ENCODE measurements at regions not wholly inside any gene's neighbourhood (a gene's known extent, or its start where the extent isn't known, plus 50 kb on each side); places are given as distances from the start of the nearest gene placed in this dataset.

GRCh38 chr11:113562576-113562975 lies 87.4 kb upstream of the DRD2 start:
- Histone ChIP-seq H3K4me1 (ENCODE audit: control insufficient read depth in 1 of 2, insufficient read depth in 2 of 2, low read length in 2 of 2) (no peaks in the 10 kb centered on the region), H3K4me2 (ENCODE audit: low read length) (no peak overlapping the region), H3K27ac (ENCODE audit: low read depth, low read length) (no peak overlapping the region), H3K4me3 (replicated peaks in 1 of 2; ENCODE audit: low read depth in 1 of 2, low read length in 2 of 2) (no peak overlapping the region), H3K79me2 (ENCODE audit: insufficient read depth, low read length) (no peaks in the 10 kb centered on the region), H4K20me1 (ENCODE audit: insufficient read depth) (no peaks in the 10 kb centered on the region), H3K9ac (ENCODE audit: low read length) (no peak overlapping the region), H3K36me3 (ENCODE audit: control insufficient read depth in 1 of 2, insufficient read depth in 2 of 2, low read length in 2 of 2) (no peaks in the 10 kb centered on the region), H3K9me2 (ENCODE audit: insufficient read depth) (no peaks in the 10 kb centered on the region), H2AFZ (ENCODE audit: low read depth, low read length, poor library complexity, severe bottlenecking) (no peak overlapping the region), H3K9me3 (ENCODE audit: control insufficient read depth in 1 of 2, insufficient read depth in 1 of 2, low read depth in 1 of 2, low read length in 2 of 2) (no peaks in the 10 kb centered on the region), H3K27me3 (ENCODE audit: insufficient read depth, low read length) (peaks cover 13% of the 10 kb centered on the region; the same call in 1 of the 2 replicates)
- POLR2A ChIA-PET: no interaction called here
- intact Hi-C loops (cut with micrococcal nuclease): no loop called here
- RAD21 ChIA-PET (ENCODE audit: low non-redundant PET in 1 of 2, low total read pairs in 2 of 2, uncharacterized antibody in 2 of 2, unreplicated experiment in 2 of 2): no interaction called here
- DNase-seq (ENCODE audit: low read depth, low spot score) (no peak), ATAC-seq (no peak)
- BruUV-seq (replicated peaks): no TSS peak
- CTCF ChIA-PET: no interaction called here
- TF ChIP-seq CTCF (IDR thresholded peaks at IDR 0.05 in 2 of 3, conservative IDR thresholded peaks at IDR 0.05 in 1 of 3; ENCODE audit: borderline replicate concordance in 1 of 3, insufficient read depth in 1 of 3, low read depth in 2 of 3, low read length in 2 of 3): no peak
- no peak for TF ChIP-seq SP1 (IDR thresholded peaks at IDR 0.05; ENCODE audit: low read depth)

GRCh38 chr11:113557926-113558325 lies 82.7 kb upstream of the DRD2 start:
- Histone ChIP-seq H3K4me1 (ENCODE audit: control insufficient read depth in 1 of 2, insufficient read depth in 2 of 2, low read length in 2 of 2) (peaks cover 7 to 12% of the 10 kb centered on the region in 2 experiments), H3K27me3 (ENCODE audit: insufficient read depth, low read length) (peaks cover 4% of the 10 kb centered on the region; the same call in 1 of the 2 replicates), H3K4me2 (ENCODE audit: low read length) (no peak overlapping the region), H3K9ac (ENCODE audit: low read length) (no peak overlapping the region), H3K79me2 (ENCODE audit: insufficient read depth, low read length) (no peaks in the 10 kb centered on the region), H4K20me1 (ENCODE audit: insufficient read depth) (no peaks in the 10 kb centered on the region), H3K9me2 (ENCODE audit: insufficient read depth) (no peaks in the 10 kb centered on the region), H3K36me3 (ENCODE audit: control insufficient read depth in 1 of 2, insufficient read depth in 2 of 2, low read length in 2 of 2) (no peaks in the 10 kb centered on the region), H2AFZ (ENCODE audit: low read depth, low read length, poor library complexity, severe bottlenecking) (no peak overlapping the region), H3K9me3 (ENCODE audit: control insufficient read depth in 1 of 2, insufficient read depth in 1 of 2, low read depth in 1 of 2, low read length in 2 of 2) (no peaks in the 10 kb centered on the region), H3K27ac (ENCODE audit: low read depth, low read length) (no peak overlapping the region), H3K4me3 (replicated peaks in 1 of 2; ENCODE audit: low read depth in 1 of 2, low read length in 2 of 2) (no peak overlapping the region)
- ChIA-PET POLR2A (no interaction called here), CTCF (no interaction called here), RAD21 (ENCODE audit: low non-redundant PET in 1 of 2, low total read pairs in 2 of 2, uncharacterized antibody in 2 of 2, unreplicated experiment in 2 of 2) (no interaction called here)
- ATAC-seq (no peak), DNase-seq (ENCODE audit: low read depth, low spot score) (no peak)
- intact Hi-C loops (cut with micrococcal nuclease): no loop called here
- TF ChIP-seq JUND (IDR thresholded peaks at IDR 0.05) (no peak), EGR1 (IDR thresholded peaks at IDR 0.05; ENCODE audit: low read depth) (no peak), MAX (IDR thresholded peaks at IDR 0.05) (no peak), ZNF274 (IDR thresholded peaks at IDR 0.05; ENCODE audit: low read depth, low read length) (no peak), EZH2phosphoT487 (IDR thresholded peaks at IDR 0.05; ENCODE audit: borderline replicate concordance) (no peak)
- BruUV-seq (replicated peaks): no TSS peak

Measured in HCT116 (cell line).